Astrocyte (in vitro differentiated cells and primary cell): ENCODE measurements at regions not wholly inside any gene's neighbourhood (a gene's known extent, or its start where the extent isn't known, plus 50 kb on each side); places are given as distances from the start of the nearest gene placed in this dataset.

Source experiments
- CTCF ChIP-seq: IDR thresholded peaks from 2 replicates; pipeline ENCODE4 v1.5.1; 2011; ENCODE audit warnings: low read depth, mild to moderate bottlenecking, inconsistent platforms, low read length, moderate library complexity; ENCODE audit not compliant: insufficient read depth
- EZH2 ChIP-seq: IDR thresholded peaks from 2 replicates; pipeline ENCODE4 v1.6.1; 2012; ENCODE audit warnings: mild to moderate bottlenecking, low read length, inconsistent platforms; ENCODE audit not compliant: insufficient read depth

- TF ChIP-seq CTCF (no peak), EZH2 (no peak)
Measured at GRCh38 chr6:167721291-167721690, 105.4 kb upstream of the AFDN start.
